K562 (cell line): ENCODE measurements at regions not wholly inside any gene's neighbourhood (a gene's known extent, or its start where the extent isn't known, plus 50 kb on each side); places are given as distances from the start of the nearest gene placed in this dataset.

Experiments
- ATAC-seq: fragments of 200-7000 bp; cut with Tn5 transposase; 3 replicates; pipeline ENCODE4 v1.9.1; 2020; ENCODE audit warnings: moderate library complexity
- BruUV-seq: library from RNA; stranded (reverse); fragments of 400-500 nt; replicated peaks from 2 replicates; lab custom pipeline; 2021; lab: Mats Ljungman, UMichigan
- CTCF ChIA-PET: fragments of 300-600 bp; formaldehyde crosslinking; extraction: SDS; loops from one replicate; lab custom pipeline; 2021; ENCODE audit warnings: low intra/inter-chr PET ratio; lab: Yijun Ruan, JAX
- POLR2A ChIA-PET: fragments of 300-600, 350-650 bp; sonication (Branson Sonifier 250); formaldehyde crosslinking; extraction: SDS; loops from one replicate; lab custom pipeline; 2021; ENCODE audit warnings: antibody characterized with exemption, inconsistent platforms; lab: Yijun Ruan, JAX
- DNase-seq, 4 experiments: peaks; one replicate each; pipeline versions ENCODE4 v3.0.0 to v3.0.0-alpha.2; 2011 to 2018; ENCODE audit warnings: low spot score in 3 of 4, mixed read lengths in 3 of 4; ENCODE audit errors: extremely low read depth in 1 of 4
- FAIRE-seq: peaks from 2 replicates; lab custom pipeline; 2011; peaks lifted over from hg19 to GRCh38; lab: Jason Lieb, UNC
- H2AFZ ChIP-seq: 2 replicates; pipeline ENCODE4 v1.6.0; 2011; ENCODE audit warnings: low read depth, low read length, control low read depth, inconsistent platforms
- H3K27ac ChIP-seq: fragments of 200-600 bp; 3 replicates; pipeline ENCODE4 v1.8.0; 2011; ENCODE audit warnings: low read depth, mild to moderate bottlenecking, control low read depth, inconsistent platforms, low read length, moderate library complexity, mixed read lengths; ENCODE audit errors: extremely low read depth
- H3K27me3 ChIP-seq, 2 experiments: fragments of 300-600 bp in 1 of 2; 2 replicates in 1 of 2; 3 replicates in 1 of 2; pipeline versions ENCODE4 v1.6.0 to v1.8.0; 2011; ENCODE audit warnings: inconsistent platforms in 2 of 2, low read length in 2 of 2, mild to moderate bottlenecking in 1 of 2, mixed read lengths in 1 of 2, moderate library complexity in 1 of 2; ENCODE audit not compliant: control insufficient read depth in 2 of 2, insufficient read depth in 2 of 2
- H3K36me3 ChIP-seq: fragments of 300-600 bp; 3 replicates; pipeline ENCODE4 v1.8.0; 2011; ENCODE audit warnings: mild to moderate bottlenecking, low read length, inconsistent platforms; ENCODE audit not compliant: control insufficient read depth, insufficient read depth
- H3K4me1 ChIP-seq, 2 experiments: fragments of 200-600 bp in 1 of 2; replicated peaks in 1 of 2; 2 replicates in 1 of 2; 3 replicates in 1 of 2; pipeline versions ENCODE4 v1.5.1 to v1.8.0; 2011; ENCODE audit warnings: inconsistent platforms in 2 of 2, low read length in 2 of 2, mild to moderate bottlenecking in 1 of 2, mixed read lengths in 1 of 2, moderate library complexity in 1 of 2; ENCODE audit not compliant: control insufficient read depth in 2 of 2, insufficient read depth in 2 of 2
- H3K4me2 ChIP-seq: 2 replicates; pipeline ENCODE4 v1.6.1; 2011; ENCODE audit warnings: low read length, control low read depth, inconsistent platforms, mixed read lengths; ENCODE audit not compliant: insufficient read depth
- H3K4me3 ChIP-seq: fragments of 200-600 bp; sonication (generic), shearing (Covaris generic); 2 replicates; pipeline ENCODE4 v1.5.1; 2016; ENCODE audit warnings: control low read depth, inconsistent platforms
- H3K79me2 ChIP-seq: fragments of 200-600 bp; 3 replicates; pipeline ENCODE4 v1.8.0; 2011; ENCODE audit warnings: low read length, inconsistent platforms; ENCODE audit not compliant: control insufficient read depth, insufficient read depth
- H3K9ac ChIP-seq, 2 experiments: 2 replicates each; pipeline versions ENCODE4 v1.6.0 to v1.6.1; 2011; ENCODE audit warnings: low read depth in 2 of 2, low read length in 2 of 2, control low read depth in 1 of 2, inconsistent platforms in 1 of 2, mild to moderate bottlenecking in 1 of 2, mixed read lengths in 1 of 2; ENCODE audit not compliant: insufficient read depth in 1 of 2
- H3K9me1 ChIP-seq: one replicate; pipeline ENCODE4 v1.6.0; 2011; ENCODE audit warnings: inconsistent platforms, mild to moderate bottlenecking, low read length, moderate library complexity; ENCODE audit not compliant: control insufficient read depth, insufficient read depth
- H3K9me3 ChIP-seq: replicated peaks from 2 replicates; pipeline ENCODE4 v1.5.1; 2011; ENCODE audit warnings: low read depth, low read length, inconsistent platforms; ENCODE audit not compliant: control insufficient read depth, insufficient read depth
- H4K20me1 ChIP-seq: replicated peaks from 2 replicates; pipeline ENCODE4 v1.6.1; 2011; ENCODE audit warnings: low read length, inconsistent platforms, mixed read lengths; ENCODE audit not compliant: control insufficient read depth, insufficient read depth
- CREB3L1 ChIP-seq: fragments of 450-650 bp; IDR thresholded peaks from 2 replicates; pipeline ENCODE4 v1.6.1; 2014; ENCODE audit warnings: low read depth, mild to moderate bottlenecking, moderate library complexity, borderline replicate concordance
- HDAC3 ChIP-seq: fragments of 450-650 bp; IDR thresholded peaks from 2 replicates; pipeline ENCODE4 v1.6.1; 2018; ENCODE audit warnings: borderline replicate concordance, mild to moderate bottlenecking, moderate library complexity; ENCODE audit not compliant: partially characterized antibody
- HNRNPL ChIP-seq: fragments of 200-400 bp; formaldehyde crosslinking; IDR thresholded peaks from 2 replicates; pipeline ENCODE4 v1.6.1; 2017; ENCODE audit warnings: low read depth, mild to moderate bottlenecking, low read length
- MIER1 ChIP-seq: fragments of 450-650 bp; IDR thresholded peaks from 2 replicates; pipeline ENCODE4 v1.6.1; 2016; ENCODE audit warnings: antibody characterized with exemption, mild to moderate bottlenecking, low read depth
- PCBP2 ChIP-seq: fragments of 200-400 bp; formaldehyde crosslinking; IDR thresholded peaks from 2 replicates; pipeline ENCODE4 v1.6.1; 2018; ENCODE audit warnings: low read length, low read depth, mild to moderate bottlenecking, moderate library complexity; ENCODE audit not compliant: poor library complexity, severe bottlenecking
- RAD21 ChIP-seq, 2 experiments: fragments of 250-450 bp in 1 of 2; fragments of 450-650 bp in 1 of 2; sonication (Bioruptor Pico) in 1 of 2; formaldehyde crosslinking in 1 of 2; IDR thresholded peaks in 1 of 2; conservative IDR thresholded peaks in 1 of 2; 2 replicates each; pipeline versions ENCODE4 v1.4.0 to v1.8.0; 2020 to 2022; ENCODE audit warnings: mild to moderate bottlenecking in 2 of 2, moderate library complexity in 1 of 2
- ZNF436 ChIP-seq: fragments of 250-450, 450-650 bp; sonication (Bioruptor Pico); formaldehyde crosslinking; IDR thresholded peaks from 2 replicates; pipeline ENCODE4 v1.7.0; 2020; ENCODE audit warnings: mild to moderate bottlenecking
- in situ Hi-C: fragments of 300-500 bp; cut with MboI; formaldehyde crosslinking; loops from 4 replicates; pipeline ENCODE4 v1.15.0; 2018; ENCODE audit warnings: inconsistent platforms, mixed read lengths
- intact Hi-C: fragments of 100-400 bp; cut with micrococcal nuclease; formaldehyde crosslinking; loops from 2 replicates; pipeline ENCODE4 v1.14.2; 2022
- TF ChIP-seq, protein P1 (sequence below), 2 experiments: fragments of 450-650 bp in 1 of 2; sonication (generic) in 1 of 2; formaldehyde crosslinking in 1 of 2; IDR thresholded peaks in 1 of 2; conservative IDR thresholded peaks in 1 of 2; 2 replicates each; pipeline versions ENCODE4 v1.6.1 to v1.8.1; 2016 to 2023; ENCODE audit warnings: mild to moderate bottlenecking in 2 of 2, moderate library complexity in 2 of 2, inconsistent platforms in 1 of 2, missing genetic modification reagents in 1 of 2

DNA sequence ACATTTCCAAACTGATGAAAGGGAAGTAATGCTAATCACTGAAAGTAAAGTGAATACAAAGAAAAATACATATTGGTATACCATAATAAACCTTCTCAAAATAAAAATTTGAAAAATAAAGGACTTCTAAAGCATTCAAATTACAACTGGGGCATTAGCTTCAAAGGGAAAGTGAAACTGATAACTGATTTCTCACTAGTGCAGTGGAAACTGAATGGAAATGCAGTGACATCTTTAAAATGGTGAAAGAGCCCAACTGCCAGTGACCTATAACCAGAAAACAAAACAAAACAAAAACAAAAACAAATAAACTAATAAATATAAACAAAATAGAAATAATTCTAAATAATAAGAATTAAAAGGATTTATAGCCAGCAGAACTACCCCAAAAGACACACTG, 297.5 kb upstream of the GRIN3A start:
- Histone ChIP-seq H3K4me1 (no peaks in the 10 kb centered on the region), H3K36me3 (no peaks in the 10 kb centered on the region), H3K79me2 (no peaks in the 10 kb centered on the region), H3K27ac (no peak overlapping the region), H3K9me1 (no peaks in the 10 kb centered on the region), H3K27me3 (no peaks in the 10 kb centered on the region), H4K20me1 (no peaks in the 10 kb centered on the region), H3K4me3 (no peak overlapping the region), H3K9ac (no peak overlapping the region), H3K9me3 (0 out of 2 replicates have a peak, but pooled peaks cover under 1% of the 10 kb centered on the region), H3K4me2 (no peak overlapping the region), H2AFZ (no peak overlapping the region)
- ATAC-seq: no peak
- ChIA-PET POLR2A (no interaction called here), CTCF (no interaction called here)
- intact Hi-C loops: no loop called here
- DNase-seq: no peak
- no peak for FAIRE-seq
- BruUV-seq: no TSS peak
- in situ Hi-C loops: no loop called here
- TF ChIP-seq RAD21 (CRISPR knock-in tag; conservative IDR thresholded peaks at IDR 0.05 in 1 of 2, IDR thresholded peaks at IDR 0.05 in 1 of 2) (no peak), CREB3L1 (no peak), MIER1 (no peak), HDAC3 (no peak), HNRNPL (no peak), PCBP2 (no peak), ZNF436 (CRISPR knock-in tag) (no peak)
- TF ChIP-seq, protein P1, sequence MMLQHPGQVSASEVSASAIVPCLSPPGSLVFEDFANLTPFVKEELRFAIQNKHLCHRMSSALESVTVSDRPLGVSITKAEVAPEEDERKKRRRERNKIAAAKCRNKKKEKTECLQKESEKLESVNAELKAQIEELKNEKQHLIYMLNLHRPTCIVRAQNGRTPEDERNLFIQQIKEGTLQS (IDR thresholded peaks at IDR 0.05): no peak
- TF ChIP-seq, protein P1 (CRISPR knock-in tag; conservative IDR thresholded peaks at IDR 0.05): no peak
